RWPE2 (cell line): ENCODE measurements at regions not wholly inside any gene's neighbourhood (a gene's known extent, or its start where the extent isn't known, plus 50 kb on each side); places are given as distances from the start of the nearest gene placed in this dataset.

Experiments
- ATAC-seq: fragments of 200-7000 bp; cut with Tn5 transposase; 3 replicates; pipeline ENCODE4 v1.9.1; 2021; ENCODE audit warnings: low read depth
- DNase-seq: peaks from one replicate; pipeline ENCODE4 v3.0.0-alpha.2; 2020; ENCODE audit warnings: low spot score
- H3K27ac ChIP-seq: fragments of 450-650 bp; 2 replicates; pipeline ENCODE4 v1.5.1; 2017; ENCODE audit warnings: mild to moderate bottlenecking; ENCODE audit not compliant: poor library complexity, severe bottlenecking
- H3K27me3 ChIP-seq: fragments of 250-450 bp; sonication (Bioruptor Pico); 2 replicates; pipeline ENCODE4 v1.5.1; 2021; ENCODE audit warnings: mild to moderate bottlenecking, moderate library complexity; ENCODE audit not compliant: insufficient read depth, poor library complexity, severe bottlenecking
- H3K36me3 ChIP-seq: fragments of 250-450 bp; sonication (Bioruptor Pico); 2 replicates; pipeline ENCODE4 v1.5.1; 2020; ENCODE audit warnings: low read depth, mild to moderate bottlenecking, moderate library complexity
- H3K4me1 ChIP-seq: fragments of 250-450 bp; sonication (Bioruptor Pico); 2 replicates; pipeline ENCODE4 v1.5.1; 2021; ENCODE audit warnings: mild to moderate bottlenecking, moderate library complexity; ENCODE audit not compliant: insufficient read depth, poor library complexity, severe bottlenecking
- H3K4me3 ChIP-seq: fragments of 250-450 bp; sonication (Bioruptor Pico); 2 replicates; pipeline ENCODE4 v1.5.1; 2021; ENCODE audit warnings: mild to moderate bottlenecking, moderate library complexity; ENCODE audit not compliant: severe bottlenecking
- H3K9me3 ChIP-seq: fragments of 250-450 bp; sonication (Bioruptor Pico); 2 replicates; pipeline ENCODE4 v1.5.1; 2021; ENCODE audit warnings: mild to moderate bottlenecking, moderate library complexity; ENCODE audit not compliant: severe bottlenecking
- TF ChIP-seq, protein P1 (sequence below): fragments of 450-650 bp; IDR thresholded peaks from one replicate; pipeline ENCODE4 v1.5.1; 2017; ENCODE audit warnings: mild to moderate bottlenecking, moderate library complexity; ENCODE audit not compliant: poor library complexity, severe bottlenecking

GRCh38 chr10:113362645-113363091 lies 190.2 kb upstream of the HABP2 start:
- H3K36me3 ChIP-seq, result no peaks in the 10 kb centered on the region
- TF ChIP-seq, protein P1, sequence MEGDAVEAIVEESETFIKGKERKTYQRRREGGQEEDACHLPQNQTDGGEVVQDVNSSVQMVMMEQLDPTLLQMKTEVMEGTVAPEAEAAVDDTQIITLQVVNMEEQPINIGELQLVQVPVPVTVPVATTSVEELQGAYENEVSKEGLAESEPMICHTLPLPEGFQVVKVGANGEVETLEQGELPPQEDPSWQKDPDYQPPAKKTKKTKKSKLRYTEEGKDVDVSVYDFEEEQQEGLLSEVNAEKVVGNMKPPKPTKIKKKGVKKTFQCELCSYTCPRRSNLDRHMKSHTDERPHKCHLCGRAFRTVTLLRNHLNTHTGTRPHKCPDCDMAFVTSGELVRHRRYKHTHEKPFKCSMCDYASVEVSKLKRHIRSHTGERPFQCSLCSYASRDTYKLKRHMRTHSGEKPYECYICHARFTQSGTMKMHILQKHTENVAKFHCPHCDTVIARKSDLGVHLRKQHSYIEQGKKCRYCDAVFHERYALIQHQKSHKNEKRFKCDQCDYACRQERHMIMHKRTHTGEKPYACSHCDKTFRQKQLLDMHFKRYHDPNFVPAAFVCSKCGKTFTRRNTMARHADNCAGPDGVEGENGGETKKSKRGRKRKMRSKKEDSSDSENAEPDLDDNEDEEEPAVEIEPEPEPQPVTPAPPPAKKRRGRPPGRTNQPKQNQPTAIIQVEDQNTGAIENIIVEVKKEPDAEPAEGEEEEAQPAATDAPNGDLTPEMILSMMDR, result no peak
- H3K27me3 ChIP-seq, result peaks cover 5% of the 10 kb centered on the region
- H3K4me1 ChIP-seq, result no peaks in the 10 kb centered on the region
- ATAC-seq (0 out of 3 replicates have a peak, but pooled peaks have one; percentile 40), DNase-seq (no peak)
- no peaks in the 10 kb centered on the region for H3K9me3 ChIP-seq
- no peak overlapping the region for H3K27ac ChIP-seq
- H3K4me3 ChIP-seq, result no peak overlapping the region

- ATAC-seq (no peak), DNase-seq (no peak)
- no peak overlapping the region for H3K4me3 ChIP-seq
- H3K4me1 ChIP-seq, result no peaks in the 10 kb centered on the region
- H3K27ac ChIP-seq, result no peak overlapping the region
- TF ChIP-seq, protein P1, result no peak
- H3K36me3 ChIP-seq, result no peaks in the 10 kb centered on the region
- H3K27me3 ChIP-seq, result peaks cover under 1% of the 10 kb centered on the region
- no peaks in the 10 kb centered on the region for H3K9me3 ChIP-seq
Measured at GRCh38 chr10:113364227-113364626, 188.6 kb upstream of the HABP2 start.

GRCh38 chr10:113368666-113369364 lies 184.0 kb upstream of the HABP2 start:
- Histone ChIP-seq H3K27me3 (no peaks in the 10 kb centered on the region), H3K36me3 (no peaks in the 10 kb centered on the region), H3K4me3 (no peak overlapping the region), H3K4me1 (no peaks in the 10 kb centered on the region), H3K9me3 (no peaks in the 10 kb centered on the region), H3K27ac (no peak overlapping the region)
- ATAC-seq (no peak), DNase-seq (no peak)
- TF ChIP-seq, protein P1, result no peak

GRCh38 chr10:113369365-113369694 lies 183.5 kb upstream of the HABP2 start:
- TF ChIP-seq, protein P1, result no peak
- Histone ChIP-seq H3K9me3 (no peaks in the 10 kb centered on the region), H3K4me1 (no peaks in the 10 kb centered on the region), H3K27ac (no peak overlapping the region), H3K36me3 (no peaks in the 10 kb centered on the region), H3K4me3 (no peak overlapping the region), H3K27me3 (no peaks in the 10 kb centered on the region)
- no peak for DNase-seq
- no peak for ATAC-seq

- ATAC-seq (no peak), DNase-seq (no peak)
- TF ChIP-seq, protein P1, result no peak
- no peak overlapping the region for H3K27ac ChIP-seq
- no peaks in the 10 kb centered on the region for H3K4me1 ChIP-seq
- no peaks in the 10 kb centered on the region for H3K36me3 ChIP-seq
- H3K9me3 ChIP-seq, result no peaks in the 10 kb centered on the region
- H3K4me3 ChIP-seq, result no peak overlapping the region
- no peaks in the 10 kb centered on the region for H3K27me3 ChIP-seq
Measured at GRCh38 chr10:113376428-113376827, 176.4 kb upstream of the HABP2 start.
